HG02623 (cell line): ENCODE measurements at regions not wholly inside any gene's neighbourhood (a gene's known extent, or its start where the extent isn't known, plus 50 kb on each side); places are given as distances from the start of the nearest gene placed in this dataset.
"Not testable (repeated sequence)": the region's sequence is repeated elsewhere in the genome, so short reads cannot be mapped to it uniquely, and the experiment has no call there.

Source experiments
- ATAC-seq: cut with Tn5 transposase; IDR thresholded peaks from one replicate; pipeline ENCODE4 v1.9.1; 2021; ENCODE audit warnings: moderate library complexity; ENCODE audit not compliant: unreplicated experiment

DNA sequence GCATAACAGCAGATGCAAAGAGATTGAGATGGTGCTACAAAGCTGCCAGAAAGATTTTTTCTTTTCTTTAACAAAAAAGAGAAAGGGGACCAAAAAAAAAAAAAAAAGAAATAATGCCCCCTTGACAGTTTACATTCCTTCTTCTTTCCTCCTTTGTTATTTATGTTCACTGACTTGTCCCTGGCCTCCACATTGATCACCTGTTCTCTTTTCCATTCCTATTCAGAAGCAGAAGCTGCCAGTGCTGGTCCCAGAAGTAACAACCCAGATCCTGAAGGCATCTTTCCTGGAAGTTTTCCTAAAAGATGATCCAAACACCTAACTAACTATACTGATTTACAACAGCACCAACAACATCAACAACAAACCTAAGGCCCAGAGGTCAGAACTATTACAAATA, 728.1 kb downstream of the KCNJ2 start:
- no peak for ATAC-seq

DNA sequence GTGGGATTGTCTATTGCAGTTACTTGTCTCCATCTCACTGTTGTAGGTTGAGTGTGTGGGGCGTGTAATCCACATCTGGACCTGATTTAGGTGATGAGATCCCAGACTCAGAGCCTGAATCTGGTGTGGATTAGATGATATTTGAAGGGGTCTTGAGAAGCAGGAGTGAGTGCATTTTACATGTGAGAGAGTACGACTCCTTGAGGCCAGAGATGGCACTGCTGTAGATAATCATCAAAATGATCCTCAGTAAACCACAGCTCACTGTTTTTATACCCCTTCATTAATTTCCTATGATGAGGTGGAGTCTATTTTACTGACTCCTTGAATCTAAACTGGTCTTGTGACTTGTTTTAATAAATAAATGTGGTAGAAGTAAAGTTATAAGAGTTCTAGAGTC, 732.5 kb downstream of the KCNJ2 start:
- ATAC-seq = no peak

DNA sequence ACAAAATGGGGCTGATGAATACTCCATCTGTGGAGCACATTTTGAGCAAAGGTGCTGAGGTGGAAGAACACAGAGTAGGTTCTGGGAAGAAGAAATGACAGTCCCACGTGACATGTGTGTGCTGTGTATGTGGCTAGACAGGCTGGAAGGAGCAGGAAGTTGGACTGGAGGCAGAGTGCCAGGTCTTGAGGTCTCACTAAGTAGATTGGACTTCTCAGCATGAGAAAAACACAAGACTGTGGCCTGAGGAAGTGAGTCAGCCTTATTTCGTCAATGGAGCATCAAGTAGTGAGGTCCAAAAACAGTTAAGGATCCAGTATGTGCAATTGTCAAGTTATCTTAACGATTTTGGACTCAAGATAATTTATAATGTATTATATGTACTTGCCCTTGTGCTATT, 736.5 kb downstream of the KCNJ2 start:
- ATAC-seq = no peak

DNA sequence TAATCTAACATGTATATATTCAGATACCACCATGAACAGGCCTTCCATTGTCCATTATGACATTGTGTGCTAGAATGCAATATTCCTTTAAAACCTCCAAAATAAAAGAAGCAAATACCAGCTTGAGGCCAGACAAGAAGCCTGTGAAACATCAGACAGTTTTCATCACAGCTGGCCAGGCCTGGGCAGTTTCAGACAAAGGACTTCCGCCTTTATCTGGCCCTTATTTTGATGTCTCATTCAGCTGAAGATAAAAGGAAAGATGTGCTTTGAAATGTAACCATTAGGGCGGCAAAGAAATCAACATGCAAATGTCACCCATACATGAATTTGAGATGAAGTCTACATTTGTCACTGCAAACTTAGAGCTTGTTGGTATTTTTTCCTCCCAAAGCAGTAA, 737.5 kb downstream of the KCNJ2 start:
- ATAC-seq = no peak

DNA sequence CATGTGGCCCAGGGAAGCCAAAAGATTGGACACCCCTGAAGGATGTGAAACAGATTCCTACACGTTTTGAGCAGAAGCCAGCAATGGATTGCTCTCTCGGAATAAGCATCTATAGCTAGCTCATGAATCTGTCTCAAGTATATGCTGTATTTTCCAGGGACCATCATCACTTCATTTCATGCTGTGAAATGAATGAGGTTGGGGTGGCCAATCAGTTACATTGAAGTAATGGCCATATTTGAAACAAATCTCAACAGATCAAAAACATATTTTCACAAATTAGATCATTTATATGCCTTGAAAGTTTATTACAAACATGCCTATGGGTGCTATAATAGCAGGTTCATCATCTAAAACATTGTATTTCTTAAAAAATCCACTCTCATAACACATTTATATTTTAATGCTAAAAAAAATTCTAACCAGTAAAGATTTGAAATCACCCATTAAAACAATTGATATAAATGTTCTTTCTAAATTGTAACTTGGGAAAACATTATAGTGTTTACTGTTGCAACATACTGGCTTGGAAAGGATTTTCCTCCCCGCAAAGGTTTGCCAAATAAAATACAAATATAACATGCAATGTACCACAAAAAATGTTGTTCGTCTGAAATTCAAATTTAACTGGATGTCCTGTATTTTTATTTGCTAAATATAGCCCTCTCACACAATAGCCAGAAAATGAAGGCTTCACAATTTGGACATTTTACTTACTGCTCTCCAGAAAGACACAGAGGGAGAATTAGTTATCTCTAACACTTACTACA, 743.6 kb downstream of the KCNJ2 start:
- no peak for ATAC-seq

DNA sequence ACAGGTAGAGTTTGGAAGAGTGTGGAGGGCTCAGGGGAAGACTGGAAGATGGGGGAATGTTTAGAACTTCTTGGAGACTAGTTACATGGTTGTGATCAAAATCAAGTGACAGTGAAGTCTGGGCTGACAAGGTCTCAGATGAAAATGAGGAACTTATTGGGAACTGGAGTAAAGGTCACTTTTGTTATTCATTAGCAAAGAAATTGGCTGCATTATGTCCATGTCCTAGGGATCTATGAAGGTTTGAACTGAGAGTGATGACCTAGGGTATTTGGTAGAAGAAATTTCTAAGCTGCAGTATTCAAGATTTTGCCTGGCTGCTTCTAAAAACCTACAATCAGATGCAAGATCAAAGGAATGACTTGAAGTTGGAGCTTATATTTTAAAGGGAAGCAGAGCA, 747.1 kb downstream of the KCNJ2 start:
- ATAC-seq = no peak

DNA sequence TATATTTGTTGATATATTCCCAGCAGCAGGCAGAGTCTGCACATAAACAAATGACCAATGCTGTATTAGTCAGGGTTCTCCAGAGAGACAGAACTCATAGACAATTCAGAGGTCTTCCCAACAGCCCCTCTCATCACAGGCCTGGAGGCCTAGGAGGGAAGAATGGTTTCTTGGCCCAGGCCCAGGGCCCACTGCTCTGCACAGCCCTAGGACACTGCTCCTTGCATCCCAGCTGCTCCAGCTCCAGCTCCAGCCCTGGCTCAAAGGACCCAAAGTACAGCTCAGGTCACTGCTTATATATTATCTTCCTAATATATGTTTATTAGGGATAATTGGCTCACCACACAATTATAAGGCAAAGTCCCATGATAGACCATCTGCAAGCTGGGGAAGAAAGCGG, 749.9 kb downstream of the KCNJ2 start:
- no peak for ATAC-seq

DNA sequence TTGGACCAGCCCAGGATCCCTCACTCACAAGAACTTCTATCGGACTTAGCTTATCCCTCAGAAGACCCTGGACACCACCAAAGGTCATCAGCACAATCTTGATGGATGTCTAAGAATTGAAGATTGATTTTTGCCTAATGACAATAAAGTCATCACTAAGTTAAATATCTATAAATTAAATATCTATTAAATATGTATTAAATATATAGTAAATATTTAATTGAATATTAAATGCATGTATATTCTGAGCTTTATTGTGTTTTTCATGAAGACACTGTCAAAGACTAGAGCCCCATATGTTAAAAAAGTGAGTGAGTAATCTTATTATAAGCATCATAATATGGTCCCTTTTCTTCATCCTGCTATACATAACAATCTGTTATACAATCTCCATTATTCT, 751.1 kb downstream of the KCNJ2 start:
- no peak for ATAC-seq

DNA sequence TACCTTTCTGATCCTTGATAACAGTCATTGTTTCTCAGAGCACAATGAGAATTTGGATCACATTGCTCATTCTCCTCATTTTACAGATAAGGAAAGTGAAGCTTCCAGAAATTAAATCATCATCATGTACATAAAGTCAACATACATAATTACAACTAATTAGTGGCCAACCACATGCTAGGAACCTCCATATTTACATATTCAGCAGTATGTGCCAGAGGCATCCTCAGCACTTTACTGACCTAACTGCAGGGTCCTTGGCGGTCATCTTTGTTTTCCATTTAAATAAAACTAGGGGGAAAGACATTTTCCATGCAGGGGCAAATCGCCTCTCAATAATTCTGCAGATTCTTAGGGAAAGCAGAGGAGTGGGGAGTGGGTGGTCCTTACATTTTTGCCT, 752.9 kb downstream of the KCNJ2 start:
- no peak for ATAC-seq

DNA sequence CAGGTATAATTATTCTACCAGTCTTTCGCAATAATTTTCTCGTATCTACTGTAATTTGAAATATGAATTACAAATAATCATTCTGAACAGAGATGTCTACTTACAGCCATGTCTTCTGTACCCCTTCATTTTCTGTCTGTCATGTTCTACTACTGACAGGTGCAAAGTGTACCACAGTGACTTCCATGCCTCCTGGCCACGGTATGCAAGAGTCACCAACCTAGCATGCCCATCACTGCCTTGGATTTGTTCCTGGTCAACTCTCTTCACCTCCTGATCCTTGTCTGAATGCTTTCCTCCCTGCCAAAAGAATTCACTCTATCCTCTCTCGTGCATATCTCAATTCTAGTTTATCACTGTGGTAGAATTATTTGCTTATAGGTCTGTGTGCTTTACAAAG, 755.4 kb downstream of the KCNJ2 start:
- no peak for ATAC-seq

DNA sequence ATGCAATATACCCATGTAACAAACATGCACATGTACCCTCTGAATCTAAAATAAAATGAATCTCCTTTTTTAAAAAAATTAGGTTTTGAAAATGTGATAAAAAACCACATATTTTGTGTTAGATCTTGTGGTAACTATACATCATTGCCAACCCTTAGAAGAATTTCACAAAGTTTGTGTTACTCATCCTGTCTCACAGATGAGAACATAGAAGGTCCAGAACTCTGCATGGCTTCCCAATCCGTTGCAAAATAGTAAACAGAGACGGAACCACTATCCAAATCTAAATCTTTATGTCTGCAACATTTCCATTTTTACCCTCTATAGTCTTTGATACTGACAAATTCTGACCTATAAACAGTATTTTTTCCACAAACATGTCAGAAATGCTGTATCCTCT, 759.9 kb downstream of the KCNJ2 start:
- no peak for ATAC-seq

DNA sequence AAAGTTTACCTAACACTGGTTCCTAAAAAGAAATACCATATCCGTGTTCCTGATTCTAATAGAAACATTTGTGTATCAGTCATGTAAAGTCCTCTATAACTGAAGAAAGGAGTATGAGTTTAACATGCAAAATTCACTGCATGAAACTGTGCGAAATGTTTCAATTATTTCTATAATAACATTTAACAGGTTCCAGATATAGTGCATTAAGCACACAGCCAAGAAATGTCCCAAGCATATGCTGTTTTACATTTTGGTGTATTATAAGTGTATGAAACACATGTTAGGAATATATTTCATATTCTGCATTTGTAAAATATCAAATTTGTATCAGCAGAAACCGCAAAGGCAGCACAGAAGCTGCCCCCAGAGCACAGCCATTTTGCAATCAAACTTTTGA, 764.9 kb downstream of the KCNJ2 start:
- no peak for ATAC-seq

DNA sequence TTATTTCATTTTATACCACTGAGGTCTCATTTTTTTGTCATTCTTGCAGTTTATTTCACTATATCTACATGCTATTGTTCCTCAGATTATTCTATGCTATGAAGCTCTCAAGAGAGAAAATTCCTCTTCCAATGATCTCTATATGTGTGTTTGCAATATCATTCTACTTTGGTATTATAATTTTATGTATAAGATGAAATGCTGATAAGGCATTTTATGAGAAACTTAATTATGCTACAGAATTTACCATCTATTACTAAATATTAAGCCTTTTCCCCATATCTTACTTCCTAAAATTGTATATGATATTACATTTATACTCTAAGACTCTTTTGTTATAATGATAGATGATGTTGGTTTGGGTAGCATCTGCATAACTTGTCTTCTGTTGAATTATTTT, 765.5 kb downstream of the KCNJ2 start:
- no peak for ATAC-seq

DNA sequence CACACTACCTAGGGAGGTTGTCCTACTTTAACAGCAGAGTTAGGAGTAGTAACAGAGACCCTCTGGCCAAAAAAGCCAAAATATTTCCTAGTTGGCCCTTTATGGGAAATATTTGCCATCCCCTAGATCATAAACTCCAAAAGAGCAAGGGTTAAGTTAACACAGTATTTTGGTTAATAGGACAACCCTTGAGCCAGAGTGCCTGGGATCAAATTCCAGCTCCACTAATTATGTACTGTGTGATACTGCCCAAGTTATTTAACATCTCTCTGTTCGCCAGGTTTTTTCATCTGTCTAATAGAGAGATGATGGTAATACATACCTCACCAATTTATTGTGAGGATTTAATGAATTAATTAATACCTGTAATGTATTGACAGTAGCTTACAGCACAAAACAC, 767.4 kb downstream of the KCNJ2 start:
- no peak for ATAC-seq

DNA sequence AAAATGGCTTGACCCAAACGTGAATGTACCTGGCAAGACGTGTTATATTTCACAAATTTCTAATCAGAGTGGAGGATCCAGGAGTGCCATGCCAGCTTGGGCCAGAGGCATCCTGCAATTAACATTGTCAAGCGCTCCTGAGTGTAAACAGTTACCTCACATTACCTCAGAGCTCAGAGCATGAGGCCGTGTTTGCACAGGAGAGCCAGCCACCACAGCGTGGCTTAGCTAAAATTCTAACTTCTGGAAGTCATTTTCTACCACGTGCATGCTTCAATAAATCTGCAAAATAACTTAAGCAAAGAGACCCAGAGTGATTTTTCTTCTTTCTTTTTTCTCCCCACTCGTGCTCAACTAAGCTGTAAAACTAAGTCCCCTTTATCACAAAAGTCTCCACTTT, 769.0 kb downstream of the KCNJ2 start:
- ATAC-seq = no peak

DNA sequence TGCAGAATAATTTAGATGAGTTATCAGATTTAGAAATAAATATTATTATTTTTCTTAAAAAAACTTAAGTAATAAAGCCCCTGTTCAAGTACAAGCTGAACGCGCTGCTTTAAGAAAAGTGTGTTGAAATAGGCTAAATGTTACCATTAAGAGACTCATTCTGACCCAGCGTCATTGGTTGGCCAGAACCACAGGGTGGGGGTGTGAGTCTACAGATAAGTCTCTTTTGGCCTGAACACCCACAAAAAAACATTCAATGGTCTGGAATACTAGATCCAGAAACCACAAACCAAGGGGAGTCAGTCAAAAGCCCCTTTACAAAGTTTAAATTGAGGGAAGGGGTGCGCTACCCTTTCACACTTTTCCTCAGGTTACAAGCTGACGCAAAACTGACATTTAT, 776.1 kb downstream of the KCNJ2 start:
- ATAC-seq = no peak

DNA sequence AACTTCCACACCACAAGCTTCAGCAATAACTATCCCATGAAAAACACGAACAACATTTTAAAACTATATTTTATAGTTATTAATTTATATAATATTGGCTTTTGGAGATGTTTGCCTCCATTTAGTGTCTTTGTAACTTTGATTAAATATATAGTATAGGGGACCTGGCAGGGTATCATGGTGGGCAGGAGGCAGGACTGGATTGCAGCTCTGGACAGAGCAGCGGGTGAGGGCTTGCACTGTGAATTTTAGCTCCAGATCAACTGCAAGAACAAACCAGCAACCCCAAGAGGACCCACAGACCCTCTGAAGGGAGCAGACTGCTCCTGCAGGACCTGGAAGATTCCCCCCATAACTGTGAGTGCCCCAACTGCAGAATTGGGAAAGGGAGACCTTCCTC, 777.9 kb downstream of the KCNJ2 start:
- no peak for ATAC-seq

DNA sequence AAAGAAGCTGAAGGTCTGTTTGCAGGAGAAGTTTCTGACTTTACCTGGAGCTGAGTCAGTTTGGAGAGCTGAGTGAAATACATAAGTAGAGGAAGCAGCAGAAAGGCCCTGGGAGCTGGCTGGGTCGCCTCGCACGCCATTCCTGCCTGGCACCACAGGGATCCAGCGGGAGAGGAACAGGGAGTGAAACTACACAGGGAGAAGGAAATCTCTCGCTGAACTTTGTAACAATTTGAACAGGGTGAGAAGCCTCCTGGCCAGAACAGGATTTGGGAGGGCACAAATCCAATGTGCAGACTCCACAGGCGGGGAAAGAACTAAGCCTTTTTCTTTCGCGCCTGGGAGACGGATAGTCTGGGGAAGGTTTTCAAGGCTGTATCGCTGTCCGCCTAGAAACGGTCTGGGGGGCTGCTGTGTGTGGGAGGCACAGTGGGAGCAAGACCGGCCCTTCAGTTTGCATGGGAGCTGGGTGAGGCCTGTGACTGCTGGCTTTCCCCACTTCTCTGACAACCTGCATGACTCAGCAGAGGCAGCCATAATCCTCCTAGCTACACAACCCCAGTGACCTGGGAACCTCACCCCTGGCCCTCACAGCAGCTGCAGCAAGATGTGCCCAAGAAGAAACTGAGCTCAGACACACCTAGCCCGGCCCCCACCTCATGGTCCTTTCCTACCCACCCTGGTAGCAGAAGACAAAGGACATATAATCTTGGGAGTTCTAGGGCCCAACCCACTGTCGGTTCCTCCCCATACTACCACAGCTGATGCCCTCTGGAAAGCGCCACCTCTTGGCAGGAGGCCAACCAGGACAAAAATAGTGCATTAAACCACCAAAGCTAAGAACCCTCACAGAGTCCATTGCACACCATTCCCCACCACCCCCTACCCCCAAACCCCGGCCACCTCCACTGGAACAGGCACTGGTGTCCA, 778.6 kb downstream of the KCNJ2 start:
- no peak for ATAC-seq

DNA sequence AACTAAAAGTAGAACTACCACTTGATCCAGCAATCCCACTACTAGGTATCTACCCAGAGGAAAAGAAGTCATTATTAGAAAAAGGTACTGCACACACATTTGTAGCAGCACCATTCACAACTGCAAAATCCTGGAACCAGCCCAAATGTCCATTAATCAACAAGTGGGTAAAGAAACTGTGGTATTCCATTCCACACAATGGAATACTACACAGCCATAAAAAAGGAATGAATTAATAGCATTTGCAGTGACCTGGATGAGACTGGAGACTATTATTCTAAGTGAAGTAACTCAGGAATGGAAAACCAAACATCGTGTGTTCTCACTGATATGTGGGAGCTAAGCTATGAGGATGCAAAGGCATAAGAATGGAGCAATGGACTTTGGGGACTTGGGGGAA, 783.8 kb downstream of the KCNJ2 start:
- ATAC-seq = not testable (repeated sequence)

DNA sequence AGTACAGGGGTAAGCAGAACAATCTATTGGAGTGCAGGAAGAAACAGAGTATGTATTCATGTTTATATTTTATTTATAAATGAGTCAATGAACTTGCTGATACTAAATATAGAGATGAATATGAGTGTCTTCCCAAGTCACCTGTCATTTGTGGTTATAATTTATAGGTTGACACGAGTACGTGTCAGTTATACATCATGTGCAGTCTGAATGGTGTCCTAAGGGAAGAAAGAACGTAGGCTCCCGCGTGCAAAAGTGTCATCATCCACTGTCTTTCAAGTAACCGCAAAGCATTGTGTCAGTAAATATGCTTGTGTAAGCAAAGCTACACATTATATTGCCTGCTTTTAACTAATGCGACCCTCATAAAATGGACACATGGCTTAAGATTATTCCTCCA, 786.1 kb downstream of the KCNJ2 start:
- no peak for ATAC-seq

DNA sequence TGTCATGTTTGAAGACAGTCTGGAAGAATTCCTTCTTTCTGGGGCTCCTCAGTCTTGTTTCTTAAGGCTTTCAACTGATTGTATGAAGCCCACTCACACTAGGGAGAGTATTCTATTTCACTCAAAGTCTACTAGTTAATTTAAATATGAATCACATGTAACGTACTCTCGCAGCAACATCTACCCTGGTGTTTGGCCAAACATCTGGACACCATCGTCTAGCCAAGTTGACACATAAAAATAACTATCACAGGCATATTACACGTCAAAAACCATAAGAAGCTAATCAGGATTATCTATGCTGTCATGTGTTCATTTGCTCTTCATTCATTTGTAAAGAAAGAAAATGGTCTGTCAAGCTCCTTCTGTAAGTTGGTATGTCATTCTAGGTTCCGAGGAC, 787.4 kb downstream of the KCNJ2 start:
- ATAC-seq = no peak

DNA sequence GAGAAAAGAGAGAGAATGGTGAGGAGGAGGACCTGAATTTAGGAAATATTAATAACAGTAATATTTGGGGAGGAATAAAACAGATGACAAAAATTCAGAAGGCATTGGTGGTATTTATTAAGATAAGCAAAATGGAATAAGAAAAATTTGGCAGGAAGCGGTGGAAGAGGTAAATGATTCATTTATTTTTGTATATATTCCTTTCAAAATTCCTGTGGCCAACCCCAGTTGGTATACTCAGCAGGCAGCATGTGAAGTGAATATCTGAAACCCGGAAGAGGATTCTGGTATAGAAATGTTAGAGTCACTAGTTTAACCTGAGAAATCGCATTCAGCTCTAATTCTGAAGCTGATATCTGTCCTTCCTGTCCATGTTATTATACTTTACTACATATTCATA, 792.0 kb downstream of the KCNJ2 start:
- no peak for ATAC-seq
